ENCODE measurements at regions not wholly inside any gene's neighbourhood (a gene's known extent, or its start where the extent isn't known, plus 50 kb on each side); places are given as distances from the start of the nearest gene placed in this dataset.
"Not testable (repeated sequence)": the region's sequence is repeated elsewhere in the genome, so short reads cannot be mapped to it uniquely, and the experiment has no call there.

DNA sequence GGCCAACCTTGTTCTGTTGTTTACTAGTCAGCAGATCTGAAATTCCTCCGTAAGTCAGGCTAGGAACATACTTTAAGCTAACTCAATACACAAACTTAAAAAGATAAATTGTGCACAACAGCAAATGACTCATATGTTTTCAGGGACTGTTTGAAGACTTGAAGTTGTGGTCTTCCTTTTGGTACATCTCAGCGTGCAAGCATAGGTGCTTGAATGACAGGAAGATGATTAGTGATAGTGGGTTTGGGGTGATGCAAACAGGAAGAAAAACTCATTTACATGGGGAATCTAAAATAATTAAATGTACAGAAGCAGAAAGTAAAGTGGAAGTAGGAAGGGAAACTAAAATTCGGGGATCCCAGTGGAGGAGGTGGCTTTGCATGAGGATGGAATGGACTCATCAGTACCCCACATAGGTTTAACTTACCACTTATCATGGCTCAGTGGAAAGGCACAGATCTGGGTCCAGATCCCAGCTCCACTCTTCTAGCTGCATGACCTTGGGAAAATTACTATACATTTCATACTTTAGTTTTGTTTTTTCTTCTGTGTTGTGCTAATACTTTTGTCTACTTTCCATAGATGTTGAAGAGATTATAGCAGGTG, 122.3 kb downstream of the XCL2 start:
- no peak for DNase-seq

DNA sequence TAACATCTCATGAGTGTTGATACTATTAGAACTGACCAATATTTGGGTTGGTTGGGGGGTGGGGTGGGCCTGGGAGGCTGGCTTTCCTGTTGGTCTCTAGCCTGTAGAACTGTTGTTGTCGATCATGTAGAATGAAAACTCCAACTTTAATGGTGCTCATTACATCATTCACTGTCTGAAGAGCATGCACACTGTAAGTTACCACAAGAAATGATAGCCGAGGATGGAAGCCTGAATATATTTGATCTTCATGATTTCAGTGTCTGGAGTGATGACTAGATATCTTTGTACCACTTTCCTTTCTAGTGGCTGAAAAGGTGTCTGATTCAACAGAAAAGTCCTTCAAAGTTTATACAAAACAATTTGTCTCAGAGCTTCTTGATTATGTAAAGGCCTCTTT, 123.6 kb downstream of the XCL2 start:
- no peak for DNase-seq

DNA sequence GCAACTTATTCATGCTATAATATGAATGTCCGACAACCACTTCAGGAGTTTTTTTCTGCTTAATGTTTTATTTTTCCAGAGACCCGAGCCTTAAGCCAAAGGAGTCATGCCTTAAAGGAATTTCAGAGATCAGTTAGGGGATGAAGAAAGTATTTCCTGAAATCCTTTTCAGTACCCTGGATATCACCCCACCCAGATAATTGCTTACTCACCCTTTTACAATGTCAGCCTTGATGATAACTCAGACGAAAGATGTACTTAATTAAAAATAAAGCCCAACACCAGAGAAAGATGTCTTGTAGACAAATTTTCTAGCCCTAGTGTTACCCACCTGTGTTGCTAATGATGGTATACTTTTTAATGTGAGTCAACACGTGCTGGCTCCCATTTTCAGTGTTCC, 124.1 kb downstream of the XCL2 start:
- no peak for DNase-seq

DNA sequence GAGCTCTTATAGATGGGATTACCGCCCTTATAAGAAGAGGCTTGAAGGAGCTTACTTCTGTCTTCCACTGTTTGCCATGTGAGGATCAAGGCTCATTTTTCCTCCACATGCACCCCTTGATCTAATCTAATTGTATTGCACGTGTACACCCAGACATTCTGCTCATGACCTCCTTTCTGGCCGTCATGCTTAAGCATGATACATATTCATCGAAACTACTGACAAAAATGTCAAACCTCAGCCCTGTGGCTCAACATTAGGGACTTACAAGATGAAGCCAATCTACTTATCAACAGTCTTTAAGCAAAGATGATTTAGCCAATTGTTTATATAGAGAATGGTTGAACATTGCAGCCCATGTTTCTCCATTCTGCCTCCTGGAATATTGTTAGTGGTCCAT, 127.6 kb downstream of the XCL2 start:
- no peak for DNase-seq

DNA sequence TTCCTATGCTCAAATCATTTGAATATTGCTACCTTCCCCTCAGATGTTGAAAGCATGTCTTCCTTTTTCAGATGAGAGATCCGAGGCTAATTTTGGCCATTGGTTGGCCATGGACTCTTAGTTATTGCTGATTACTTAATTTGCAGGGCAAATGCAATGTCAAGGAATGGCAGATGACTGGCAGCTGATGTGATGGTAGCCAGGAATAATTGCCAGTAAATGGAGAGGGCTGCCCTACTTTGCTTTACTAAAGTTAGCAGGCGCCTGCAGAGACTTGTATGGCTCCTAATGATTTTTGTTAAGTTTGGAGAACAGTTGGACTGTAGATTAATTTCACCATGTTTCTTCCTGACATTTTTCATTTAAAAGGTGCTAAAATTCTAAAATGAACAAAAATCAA, 128.9 kb downstream of the XCL2 start:
- no peak for DNase-seq

DNA sequence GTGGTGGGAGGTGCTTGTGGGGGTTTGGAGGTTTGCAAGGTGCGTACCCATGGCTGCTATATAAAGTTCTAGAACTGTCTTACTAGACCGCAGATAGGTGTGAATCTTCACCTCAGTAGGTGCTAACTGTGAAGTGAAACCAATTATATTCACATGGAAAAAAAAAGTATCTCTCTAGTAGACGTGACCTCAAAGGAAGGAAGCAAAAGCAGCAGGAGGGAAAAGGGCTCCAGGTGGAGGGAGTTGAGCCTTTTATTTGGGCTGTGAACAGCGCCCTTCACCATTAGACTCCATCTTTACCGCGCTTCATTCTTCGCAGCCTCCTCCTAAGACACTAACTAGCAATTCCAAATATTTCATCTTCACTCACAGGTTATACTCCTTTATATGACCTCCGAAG, 129.8 kb downstream of the TBX19 start:
- DNase-seq: no peak

DNA sequence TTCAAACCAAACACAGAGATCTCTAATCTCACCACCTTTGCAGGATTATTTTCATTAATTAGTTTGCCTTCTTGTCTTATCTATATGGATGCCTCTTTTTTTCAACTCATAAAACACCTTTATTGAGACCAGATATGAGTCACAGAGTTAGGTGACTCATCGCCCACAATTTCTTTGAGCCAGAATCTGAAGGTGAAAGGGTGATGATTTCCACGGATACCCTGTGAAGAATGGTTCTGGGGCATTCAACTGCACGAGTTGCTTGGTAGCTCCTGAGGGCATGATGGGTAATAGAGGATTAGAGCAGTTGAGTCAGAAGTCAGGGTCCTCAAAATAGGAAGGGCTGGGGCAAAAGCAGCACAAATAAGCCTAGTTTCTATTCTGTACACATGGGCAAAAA, 128.2 kb downstream of the TBX19 start:
- no peak for DNase-seq

DNA sequence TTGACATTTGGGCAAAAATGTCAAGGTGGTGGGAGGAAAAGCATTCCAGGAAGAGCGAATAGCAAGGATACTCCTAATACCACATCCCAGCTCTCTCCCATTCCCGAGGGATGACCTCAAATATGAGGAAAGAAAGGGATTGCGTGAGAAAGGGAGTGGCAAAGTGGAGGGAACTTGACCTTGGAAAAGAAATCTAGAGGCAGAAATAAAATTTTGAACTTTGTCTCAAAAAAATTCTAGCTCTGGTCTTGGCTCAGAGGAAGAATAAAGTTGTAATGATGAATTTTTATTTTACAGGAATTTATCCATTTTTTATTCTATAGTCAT, 127.8 kb downstream of the TBX19 start:
- DNase-seq: no peak

DNA sequence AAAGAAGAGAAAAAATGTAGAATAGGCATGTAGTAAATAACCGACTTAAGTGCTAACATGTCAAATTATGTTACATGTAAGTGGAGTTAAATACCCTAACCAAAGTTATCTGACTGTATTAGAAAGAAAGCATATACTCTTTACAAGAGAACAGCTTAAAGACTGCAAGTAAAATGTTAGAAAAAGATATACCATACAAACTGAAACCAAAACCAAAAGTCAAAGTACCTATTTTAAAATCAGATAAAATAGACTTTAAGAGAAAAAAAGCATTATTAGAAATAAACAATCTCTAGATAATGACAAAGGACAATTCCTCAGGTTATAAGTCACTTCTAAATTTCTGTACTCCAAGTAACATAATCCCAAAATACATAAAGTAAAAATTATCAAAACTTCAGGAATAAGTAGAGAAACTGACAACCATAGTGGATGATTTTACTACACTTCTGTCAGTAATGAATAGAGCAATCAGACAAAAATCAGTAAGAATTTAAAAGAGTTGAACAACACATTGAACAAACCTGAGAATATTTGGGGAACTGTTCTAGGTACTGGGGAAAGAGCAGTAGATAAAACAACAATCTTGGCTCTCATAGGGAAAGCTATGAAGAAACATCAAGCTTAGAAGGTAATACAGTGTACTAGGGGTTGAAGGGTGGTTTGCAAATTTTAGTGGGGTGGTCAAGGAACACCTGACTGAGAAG, 127.3 kb downstream of the TBX19 start:
- no peak for DNase-seq

DNA sequence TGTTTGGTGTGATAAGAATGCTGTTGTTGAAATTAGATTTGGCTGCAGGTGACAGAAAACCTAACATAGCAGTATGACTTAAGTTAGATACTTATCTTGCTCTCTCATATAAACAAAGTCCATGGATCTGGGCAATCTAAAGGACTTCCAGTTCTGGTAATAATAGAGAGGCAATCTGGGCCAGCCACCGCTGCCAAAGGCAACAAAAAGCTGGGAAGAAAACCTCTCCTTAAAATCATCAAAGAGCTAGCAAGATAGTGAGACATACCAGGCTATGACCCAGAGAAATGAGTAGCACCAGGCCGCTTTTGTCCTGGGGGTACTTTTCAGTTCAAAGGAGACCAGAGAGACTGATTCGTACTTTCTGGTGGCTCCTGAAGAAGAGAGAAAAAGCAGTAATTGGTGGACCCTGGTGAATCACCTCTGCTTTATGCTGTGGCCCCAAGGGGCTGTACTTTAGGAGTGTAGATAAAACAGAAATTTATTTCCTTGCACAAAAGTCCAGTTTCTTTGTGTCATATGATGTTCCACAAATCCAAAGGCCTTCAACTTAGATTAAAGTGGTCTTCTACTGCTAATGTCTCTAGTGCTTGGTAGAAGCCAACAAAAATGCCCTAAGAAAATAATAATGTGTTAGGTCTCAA, 125.4 kb downstream of the TBX19 start:
- no peak for DNase-seq

DNA sequence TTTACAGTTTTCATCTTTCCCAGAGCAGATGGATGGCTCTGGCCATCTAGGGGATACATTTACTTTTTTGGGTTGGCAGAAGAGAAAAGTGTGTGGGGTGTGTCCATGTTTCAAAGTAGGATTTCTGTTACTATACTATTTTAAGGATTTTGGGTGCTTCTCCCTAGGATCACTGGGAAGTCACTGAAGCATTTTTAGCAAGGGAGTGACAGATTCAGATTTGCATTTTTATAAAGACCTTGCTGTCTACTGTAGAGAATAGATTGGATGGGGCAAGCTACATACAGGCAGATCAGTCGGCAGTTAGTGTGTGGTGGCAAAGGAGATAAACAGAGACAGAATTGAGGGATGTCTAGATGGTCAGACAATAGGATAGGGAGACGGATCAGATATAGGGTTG, 122.5 kb downstream of the TBX19 start:
- DNase-seq: no peak

DNA sequence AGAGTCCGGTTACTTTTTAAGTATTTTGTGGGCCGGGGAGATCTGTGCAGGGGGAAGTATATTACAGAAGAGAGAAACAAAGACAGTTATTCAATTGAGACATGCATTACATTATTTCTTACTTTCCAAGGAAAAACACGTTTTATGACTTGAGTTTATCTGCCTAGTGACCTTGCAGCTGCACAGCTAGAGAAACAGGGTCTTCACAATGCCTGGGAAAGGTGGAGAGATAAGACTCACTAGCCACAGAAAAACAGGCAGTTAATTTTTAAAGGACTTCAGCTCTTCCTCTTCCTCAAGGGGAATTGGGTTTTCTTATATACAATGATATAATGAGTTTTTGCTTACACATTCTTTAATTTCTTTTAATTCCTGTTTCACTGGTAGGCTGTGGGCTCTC, 121.8 kb downstream of the TBX19 start:
- DNase-seq: not testable (repeated sequence)

DNA sequence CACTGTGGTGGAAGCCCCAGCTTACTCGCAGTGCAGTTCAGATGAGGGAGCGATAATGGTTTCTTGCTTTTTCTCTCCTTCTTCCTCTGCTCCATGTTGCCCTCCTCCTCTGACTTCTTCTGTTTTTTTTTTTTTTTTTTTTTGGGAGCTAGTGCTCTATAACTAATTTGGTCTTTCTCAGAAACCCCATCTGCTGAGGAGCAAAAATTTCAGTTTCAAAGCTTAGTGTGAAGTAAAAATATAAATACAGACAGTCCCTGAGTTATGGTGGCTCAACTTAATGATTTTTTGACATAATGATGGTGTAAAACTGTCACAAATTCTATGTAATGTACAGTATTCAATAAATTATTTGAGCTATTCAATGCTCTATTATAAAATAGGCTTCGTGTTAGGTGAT, 120.7 kb downstream of the TBX19 start:
- no peak for DNase-seq

DNA sequence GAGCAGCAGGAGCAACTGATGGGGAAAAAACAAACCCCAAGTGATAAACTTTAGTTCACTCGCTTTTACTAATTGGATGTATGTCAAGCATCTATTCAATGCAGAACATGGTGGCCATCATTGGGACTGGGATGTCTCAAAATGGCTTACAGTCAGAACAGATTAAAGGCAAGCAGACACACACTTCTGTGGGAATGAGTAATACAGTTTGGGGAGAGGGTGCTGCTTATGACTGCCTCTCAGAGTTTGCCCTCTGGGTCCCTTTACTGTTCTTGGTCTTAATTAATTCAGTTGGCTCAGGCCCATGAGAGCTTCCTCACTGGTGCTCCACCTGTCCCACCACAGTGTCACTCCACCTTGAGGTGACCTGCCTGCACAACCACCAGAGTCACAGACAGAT, 119.5 kb downstream of the TBX19 start:
- DNase-seq: no peak

DNA sequence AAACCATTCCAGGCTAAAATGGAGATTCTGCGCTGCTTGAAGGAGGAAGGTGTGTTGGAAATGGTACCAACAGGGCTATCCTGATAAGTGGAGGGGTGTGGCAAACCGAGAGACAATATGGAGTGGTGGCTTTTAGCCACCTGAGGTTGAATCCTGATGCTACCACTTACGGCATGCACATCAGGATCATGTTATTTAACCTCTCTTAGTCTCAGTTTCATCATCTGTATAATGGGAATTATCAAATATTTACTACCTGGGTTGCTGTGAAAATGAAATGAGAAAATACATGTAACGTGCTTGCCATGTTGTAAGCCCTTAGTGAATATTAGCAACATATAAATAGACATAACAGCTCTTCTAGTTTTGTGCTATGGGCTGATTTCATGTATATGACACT, 117.1 kb downstream of the TBX19 start:
- DNase-seq: no peak

DNA sequence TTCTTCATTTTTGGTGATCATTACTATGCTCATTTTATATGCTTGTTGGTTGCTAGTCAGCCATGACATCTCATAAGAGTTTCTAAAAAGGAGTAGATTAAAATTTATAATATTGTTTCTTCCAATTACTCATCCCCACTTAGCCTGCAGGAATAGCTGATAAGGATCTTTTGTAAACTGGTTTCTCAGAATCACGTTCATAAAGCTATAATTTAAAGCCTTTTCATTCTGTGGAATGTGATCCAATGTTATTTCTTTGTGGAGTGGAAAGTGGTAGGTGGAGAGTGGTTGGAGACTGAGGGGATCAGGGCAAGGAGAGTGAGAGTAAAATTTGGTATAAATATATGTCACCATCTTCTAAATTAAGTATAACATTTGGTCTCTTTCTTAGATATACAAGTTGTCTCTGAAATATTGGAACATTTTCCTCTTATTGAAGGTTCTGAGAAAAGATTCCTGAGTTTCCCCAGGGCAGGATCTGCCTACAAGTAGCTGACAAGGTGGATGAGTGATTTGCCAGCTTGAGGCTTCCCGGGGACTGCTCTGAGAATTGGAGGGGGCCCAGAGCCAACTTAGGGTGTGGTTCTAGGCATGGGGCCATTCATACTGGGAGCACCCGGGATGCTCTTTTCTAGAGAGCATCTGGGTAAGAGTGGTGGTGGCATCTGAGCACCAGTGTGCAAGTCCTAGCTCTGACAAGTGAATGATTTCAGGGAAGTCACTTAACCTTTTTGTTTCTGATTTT, 116.4 kb downstream of the TBX19 start:
- DNase-seq: no peak

DNA sequence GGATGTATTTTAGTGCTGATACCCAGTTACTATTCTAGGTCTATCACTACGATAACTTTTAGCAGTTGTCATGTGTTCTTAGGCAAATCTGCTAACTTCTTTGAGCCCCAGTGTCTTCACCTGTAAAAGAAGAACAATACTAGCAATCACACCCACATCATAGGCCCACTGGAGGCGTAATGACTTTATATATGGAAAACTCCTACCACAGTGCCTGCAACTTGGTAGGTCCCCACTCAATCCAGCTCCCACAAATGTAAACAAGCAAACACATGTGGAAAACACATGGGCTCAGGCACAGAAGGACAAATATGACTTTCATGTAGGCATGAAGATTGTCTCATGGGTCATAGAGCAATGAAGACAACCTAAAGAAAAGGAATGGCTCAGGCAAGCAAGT, 115.8 kb downstream of the TBX19 start:
- DNase-seq: no peak

DNA sequence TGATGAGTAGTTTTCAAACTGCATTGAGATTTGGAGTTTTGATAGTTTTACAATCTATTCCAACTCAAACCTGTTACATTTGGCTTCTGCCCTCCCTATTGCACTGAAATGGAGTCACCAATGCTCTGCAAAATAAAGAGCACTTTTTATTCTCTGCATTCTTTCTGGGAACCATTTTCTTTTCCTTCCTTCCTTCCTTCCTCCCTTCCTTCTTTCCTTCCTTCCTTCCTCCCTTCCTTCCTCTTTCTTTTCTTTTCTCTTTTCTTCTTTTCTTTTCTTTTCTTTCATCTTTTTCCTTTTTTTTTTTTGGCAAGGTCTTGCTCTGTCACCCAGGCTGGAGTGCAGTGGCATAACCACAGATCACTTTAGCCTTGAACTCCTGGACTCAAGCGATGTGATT, 114.2 kb downstream of the TBX19 start:
- no peak for DNase-seq

DNA sequence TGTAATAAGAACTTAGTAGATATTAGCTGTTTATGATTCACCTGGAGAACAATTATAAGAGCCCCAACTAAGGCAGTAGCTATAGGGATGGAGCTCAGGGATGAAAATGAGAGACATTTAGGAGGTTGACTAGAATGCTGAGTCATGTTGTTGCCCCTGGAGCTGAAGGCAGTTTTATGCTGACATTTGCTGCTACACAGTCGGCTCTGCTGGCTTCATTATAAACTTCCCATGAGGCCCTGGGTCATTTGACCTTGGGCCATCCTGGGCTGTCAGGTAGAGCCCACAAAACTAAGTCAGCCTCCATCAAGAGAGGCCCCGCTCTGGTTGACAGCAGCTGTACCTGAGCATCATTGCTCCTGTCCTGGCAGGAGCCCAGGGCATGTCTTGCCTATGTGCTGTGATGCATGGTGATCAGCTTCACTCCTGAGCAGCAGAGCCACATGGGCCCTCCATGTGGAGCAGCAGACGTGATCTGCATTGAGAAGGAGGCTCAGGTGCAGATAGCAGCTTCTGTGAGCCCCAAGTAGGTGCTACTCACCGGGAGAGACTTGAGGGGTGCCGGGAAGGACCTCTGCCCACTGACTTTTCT, 112.4 kb downstream of the TBX19 start:
- no peak for DNase-seq

DNA sequence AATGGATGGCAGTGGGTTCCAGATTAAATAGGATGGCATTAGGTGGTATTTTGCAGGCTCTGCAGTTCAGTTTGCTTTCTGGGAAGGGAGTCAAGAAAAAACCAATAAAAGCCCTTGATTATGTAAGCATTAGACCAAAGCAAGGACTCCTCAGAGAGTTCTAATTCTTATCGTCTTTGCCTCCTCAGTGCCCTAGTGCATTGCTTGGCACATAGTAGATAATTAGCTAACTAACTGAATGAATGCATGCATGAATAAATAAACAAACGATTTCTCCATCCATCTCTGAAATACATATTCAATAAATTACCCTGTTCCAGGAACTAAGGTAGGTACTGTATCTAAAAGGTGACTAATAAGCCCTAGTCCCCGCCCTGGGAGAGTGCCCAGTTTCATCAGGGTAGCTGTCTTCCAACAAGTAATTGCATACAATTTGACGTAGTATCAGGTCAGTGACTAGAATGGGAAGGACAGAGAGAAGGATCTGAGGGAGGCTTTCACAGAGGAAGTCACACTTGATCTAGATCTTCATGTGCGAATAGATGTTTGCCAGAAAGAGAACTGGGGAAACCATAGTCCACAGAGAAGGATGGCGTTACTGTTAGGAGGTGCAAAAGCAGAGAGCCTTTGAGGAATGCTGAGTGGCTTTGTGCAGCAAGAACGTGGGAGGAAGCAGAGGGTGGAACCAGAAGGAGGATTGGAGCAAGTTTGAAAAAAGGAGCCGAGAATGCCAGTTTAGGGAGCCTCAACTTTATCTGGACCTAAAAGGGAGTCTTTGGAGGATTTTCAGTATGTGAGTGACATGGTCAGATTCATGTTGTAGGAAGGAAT, 111.4 kb downstream of the TBX19 start:
- no peak for DNase-seq

DNA sequence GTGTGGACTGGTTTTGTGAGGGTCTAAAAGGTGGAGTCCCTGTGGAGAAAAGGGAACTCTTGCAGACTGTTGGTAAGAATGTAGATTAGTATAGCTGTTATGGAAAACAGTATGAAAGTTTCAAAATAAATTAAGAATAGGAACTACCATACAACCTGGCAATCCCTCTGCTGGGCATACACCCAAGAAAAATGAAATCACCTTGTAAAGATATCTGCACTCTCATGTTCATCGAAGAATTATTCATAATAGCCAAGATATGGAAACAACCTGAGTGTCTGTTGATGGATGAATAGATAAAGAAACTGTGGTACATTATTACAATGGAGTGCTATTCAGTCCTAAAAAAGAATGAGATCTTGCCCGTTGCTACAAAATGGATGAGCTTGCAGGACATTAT, 109.6 kb downstream of the TBX19 start:
- no peak for DNase-seq

All from muscle of back (tissue), 3 donors.